Ovary (tissue), 7 donors: ENCODE measurements at regions not wholly inside any gene's neighbourhood (a gene's known extent, or its start where the extent isn't known, plus 50 kb on each side); places are given as distances from the start of the nearest gene placed in this dataset.

ENCODE experiments used
- DNase-seq, 5 donors: peaks; one replicate each; pipeline ENCODE4 v3.0.0-alpha.2; 2019 to 2020
- H3K27ac ChIP-seq, 2 donors: fragments of 200-600 bp; one replicate each; pipeline versions ENCODE4 v1.5.1 to v1.8.0; 2019 to 2022
- H3K27me3 ChIP-seq: fragments of 200-600 bp; one replicate; pipeline ENCODE4 v1.8.0; 2022
- H3K36me3 ChIP-seq: fragments of 200-600 bp; sonication (generic); one replicate; pipeline ENCODE4 v1.5.1; 2019
- H3K4me1 ChIP-seq: one replicate; pipeline ENCODE4 v1.8.1; 2013; ENCODE audit warnings: mild to moderate bottlenecking, moderate library complexity; ENCODE audit not compliant: insufficient read depth
- H3K4me3 ChIP-seq: fragments of 200-600 bp; sonication (generic); one replicate; pipeline ENCODE4 v1.5.1; 2017
- H3K9me3 ChIP-seq, 2 donors: fragments of 200-600 bp in 1 of 2; sonication (generic) in 1 of 2; one replicate each; pipeline versions ENCODE4 v1.5.1 to v1.8.1; 2013 to 2019; ENCODE audit warnings: mild to moderate bottlenecking in 1 of 2, moderate library complexity in 1 of 2
- EP300 ChIP-seq: sonication (generic); formaldehyde crosslinking; IDR thresholded peaks from one replicate; pipeline ENCODE4 v1.6.1; 2017; ENCODE audit warnings: antibody characterized with exemption
- POLR2A ChIP-seq: fragments of 450-650 bp; IDR thresholded peaks from one replicate; pipeline ENCODE4 v1.6.1; 2017; ENCODE audit warnings: antibody characterized with exemption, mild to moderate bottlenecking, moderate library complexity
- WGBS, 3 donors: extraction: QIAGEN DNeasy Blood & Tissue Kit in 1 of 3; methylation state at CpG; one replicate each; pipeline versions ENCODE4 v1.1.5 to v1.1.7; 2013 to 2017; 5-methylcytosine and 5-hydroxymethylcytosine counted together
- intact Hi-C, 4 donors: fragments of 100-400 bp; cut with DNase I; formaldehyde crosslinking; loops; one replicate each; pipeline versions ENCODE4 v1.11.0 to v1.15.1; 2022 to 2023
- TF ChIP-seq, protein P1 (sequence below), 3 donors: fragments of 450-650 bp in 2 of 3; fragments of 200-600 bp in 1 of 3; IDR thresholded peaks; one replicate each; pipeline versions ENCODE4 v1.5.1 to v1.8.0; 2016 to 2022; ENCODE audit warnings: antibody characterized with exemption in 3 of 3, mild to moderate bottlenecking in 1 of 3
- donor health status: DM: no; HTN: no; CAD: no; lungs with moderate emphysema.
- donor health status: DM: no; HTN: no; CAD: no.
- donor health status: Bipolar disorder and iron deficiency.
- donor health status: DM: no; HTN: no; CAD: no.
- donor health status: DM: yes; HTN: yes; CAD: no.

DNA sequence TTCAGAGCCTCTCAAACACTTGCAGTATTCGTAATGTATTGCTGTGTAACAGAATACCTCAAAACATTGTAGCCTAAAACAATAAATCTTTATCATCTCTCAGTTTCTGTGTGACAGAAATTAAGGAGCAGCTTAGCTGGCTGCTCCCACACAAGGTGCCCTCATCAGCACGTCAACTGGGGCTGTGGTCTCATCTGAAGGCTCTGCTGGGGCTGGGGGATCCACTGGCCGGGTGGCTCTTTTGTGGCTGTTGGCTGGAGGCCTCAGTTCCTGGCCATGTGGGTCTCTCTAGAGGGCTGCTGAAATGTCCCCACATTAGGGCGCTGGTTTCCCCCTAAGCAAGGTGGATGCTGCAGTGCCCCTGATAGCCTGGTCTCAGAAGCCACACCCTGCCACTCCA lies 113.4 kb upstream of the CIBAR2 start:
- TF ChIP-seq POLR2A (no peak), EP300 (no peak)
- TF ChIP-seq, protein P1, sequence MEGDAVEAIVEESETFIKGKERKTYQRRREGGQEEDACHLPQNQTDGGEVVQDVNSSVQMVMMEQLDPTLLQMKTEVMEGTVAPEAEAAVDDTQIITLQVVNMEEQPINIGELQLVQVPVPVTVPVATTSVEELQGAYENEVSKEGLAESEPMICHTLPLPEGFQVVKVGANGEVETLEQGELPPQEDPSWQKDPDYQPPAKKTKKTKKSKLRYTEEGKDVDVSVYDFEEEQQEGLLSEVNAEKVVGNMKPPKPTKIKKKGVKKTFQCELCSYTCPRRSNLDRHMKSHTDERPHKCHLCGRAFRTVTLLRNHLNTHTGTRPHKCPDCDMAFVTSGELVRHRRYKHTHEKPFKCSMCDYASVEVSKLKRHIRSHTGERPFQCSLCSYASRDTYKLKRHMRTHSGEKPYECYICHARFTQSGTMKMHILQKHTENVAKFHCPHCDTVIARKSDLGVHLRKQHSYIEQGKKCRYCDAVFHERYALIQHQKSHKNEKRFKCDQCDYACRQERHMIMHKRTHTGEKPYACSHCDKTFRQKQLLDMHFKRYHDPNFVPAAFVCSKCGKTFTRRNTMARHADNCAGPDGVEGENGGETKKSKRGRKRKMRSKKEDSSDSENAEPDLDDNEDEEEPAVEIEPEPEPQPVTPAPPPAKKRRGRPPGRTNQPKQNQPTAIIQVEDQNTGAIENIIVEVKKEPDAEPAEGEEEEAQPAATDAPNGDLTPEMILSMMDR (IDR thresholded peaks at IDR 0.05) = no peak
- Histone ChIP-seq H3K36me3 (no peaks in the 10 kb centered on the region), H3K4me1 (peaks cover 40% of the 10 kb centered on the region), H3K9me3 (no peaks in the 10 kb centered on the region), H3K27ac (no peak overlapping the region), H3K4me3 (no peak overlapping the region), H3K27me3 (no peaks in the 10 kb centered on the region)
- intact Hi-C loops = no loop called here
- DNase-seq = no peak
- 96 to 98% (median 98%) methylated on average over 4 of the region's 4 CpGs for WGBS, 3 donors

DNA sequence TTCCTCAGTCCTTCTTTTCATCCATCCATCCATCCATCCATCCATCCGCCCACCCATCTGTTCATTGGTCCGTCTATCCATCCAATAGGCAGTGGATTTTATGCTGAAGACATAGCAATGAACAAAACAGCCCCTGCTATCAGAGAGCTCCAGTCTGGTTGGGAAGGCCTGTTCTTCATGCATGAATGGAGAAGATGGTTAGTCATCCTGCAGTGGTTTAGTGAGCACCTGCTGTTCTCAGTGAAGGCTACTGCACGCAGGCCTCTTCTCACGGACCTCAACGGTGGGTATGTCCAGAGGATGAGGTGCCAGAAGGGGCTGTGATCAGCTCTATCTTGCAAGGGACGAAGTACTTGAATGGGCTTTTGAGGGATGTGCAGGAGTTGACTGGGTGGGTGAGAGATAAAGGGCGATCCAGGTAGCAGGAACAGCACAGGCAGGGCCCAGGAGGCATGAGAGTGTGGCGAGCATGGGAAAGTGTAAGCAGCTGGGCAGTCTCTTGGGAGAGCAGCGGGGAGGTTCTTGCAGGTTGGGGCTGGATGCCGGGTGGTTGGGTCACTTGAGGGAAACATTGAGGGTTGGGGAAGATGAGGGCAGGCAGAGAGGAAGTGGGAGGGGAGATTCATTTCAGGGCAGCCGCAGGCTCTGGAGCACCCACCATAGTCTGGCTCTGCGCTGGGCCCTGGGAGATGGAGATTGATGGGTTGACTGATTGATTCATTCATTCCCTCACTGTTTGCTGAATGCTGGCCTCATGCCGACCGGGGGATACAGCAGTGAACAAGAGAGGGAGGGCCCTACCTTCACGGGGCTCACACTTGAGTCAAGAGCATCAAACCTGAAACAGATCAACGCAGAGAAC lies 115.0 kb upstream of the CIBAR2 start:
- H3K36me3 ChIP-seq = no peaks in the 10 kb centered on the region
- DNase-seq = peak in 1 of 5 donors; percentile 14
- TF ChIP-seq, protein P1 (IDR thresholded peaks at IDR 0.05) = no peak
- TF ChIP-seq POLR2A (no peak), EP300 (no peak)
- no peaks in the 10 kb centered on the region for H3K27me3 ChIP-seq
- intact Hi-C loops = no loop called here
- no peaks in the 10 kb centered on the region for H3K9me3 ChIP-seq
- WGBS, 3 donors = 71 to 83% (median 79%) methylated on average over 16 of the region's 16 CpGs
- peak overlapping the region in 1 of 2 donors; percentile 6 for H3K27ac ChIP-seq
- H3K4me1 ChIP-seq = peaks cover 37% of the 10 kb centered on the region
- no peak overlapping the region for H3K4me3 ChIP-seq

DNA sequence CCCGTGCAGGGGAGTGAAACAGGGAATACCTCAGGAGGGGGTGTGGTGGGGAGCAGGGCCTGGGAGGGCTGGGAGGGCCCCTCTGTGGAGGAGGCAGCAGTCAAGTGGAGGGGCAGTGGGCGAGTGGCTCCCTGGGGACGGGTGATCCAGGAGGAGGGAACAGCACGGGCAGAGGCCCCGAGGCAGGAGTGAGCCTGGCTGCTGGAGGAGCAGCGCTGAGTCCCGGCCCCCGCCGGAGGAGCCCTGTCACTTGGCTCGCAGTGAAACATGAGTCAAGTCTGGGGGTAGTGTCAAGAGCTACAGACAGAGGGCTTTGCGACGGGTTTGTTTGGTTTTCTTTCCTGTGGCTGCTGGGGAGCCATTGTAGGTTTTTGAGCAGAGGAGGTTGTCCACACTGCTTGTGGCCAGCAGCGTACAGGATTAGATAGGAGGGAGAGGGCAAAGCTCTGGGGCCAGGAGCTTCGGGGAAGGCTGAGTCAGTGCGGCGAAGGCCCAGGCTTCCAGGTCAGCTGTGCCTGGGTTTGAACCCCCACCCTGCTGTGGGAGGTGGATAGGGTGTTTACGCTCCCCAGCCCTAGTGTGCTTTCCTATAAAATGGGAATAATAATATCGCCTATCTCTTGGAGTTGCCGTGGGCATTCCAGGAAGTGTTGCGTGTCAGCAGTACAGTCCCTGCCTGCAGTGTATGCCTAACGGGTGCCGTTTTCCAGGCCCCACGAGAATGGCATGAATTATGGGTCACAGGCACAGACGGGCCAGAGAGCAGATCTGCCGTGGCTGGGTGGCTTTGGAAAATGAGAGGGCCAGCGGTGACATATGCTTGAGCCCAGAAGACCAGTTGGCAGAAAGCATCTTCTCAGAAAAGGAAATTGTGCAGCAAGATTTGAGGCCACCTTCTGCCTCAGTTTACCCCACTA lies 115.9 kb upstream of the CIBAR2 start:
- intact Hi-C loops = loop anchor here in 1 of 4 donors (1.0 kb wide), 1 partner anchor 98 kb away; no protein-coding TSS in a partner anchor
- Histone ChIP-seq H3K4me3 (no peak overlapping the region), H3K4me1 (peaks cover 44% of the 10 kb centered on the region), H3K9me3 (no peaks in the 10 kb centered on the region), H3K27me3 (no peaks in the 10 kb centered on the region), H3K27ac (peak overlapping the region in 1 of 2 donors; percentile 11), H3K36me3 (no peaks in the 10 kb centered on the region)
- peak in 2 of 5 donors; percentile 39 to 53 for DNase-seq
- TF ChIP-seq POLR2A = no peak
- TF ChIP-seq, protein P1 (IDR thresholded peaks at IDR 0.05) = no peak
- no peak for TF ChIP-seq EP300
- 52 to 63% (median 57%) methylated on average over 26 of the region's 26 CpGs for WGBS, 3 donors

DNA sequence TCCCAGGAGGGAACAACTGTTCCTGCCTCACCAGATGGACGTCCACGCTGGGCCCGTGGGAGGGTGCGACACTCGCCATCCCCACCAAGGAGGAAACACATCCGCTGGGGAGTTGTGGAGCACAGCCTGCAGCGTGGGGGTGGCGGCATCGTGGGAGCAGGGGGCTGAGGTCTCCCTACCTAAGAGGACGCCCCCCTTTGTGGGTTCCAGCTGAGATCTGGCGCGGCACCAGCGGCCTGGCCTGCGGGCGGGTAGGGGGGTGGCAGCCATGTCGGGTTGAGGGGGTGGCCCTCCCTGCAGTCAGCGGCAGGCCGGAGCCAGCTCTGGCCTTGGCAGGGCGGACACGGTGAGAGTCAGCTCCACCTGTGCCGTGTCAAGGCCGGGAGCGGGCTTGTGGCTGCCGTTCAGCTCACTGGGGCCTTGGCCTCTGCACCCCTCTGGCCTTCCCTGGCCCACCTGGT lies 116.7 kb upstream of the CIBAR2 start:
- H3K27ac ChIP-seq = peak overlapping the region in 1 of 2 donors; percentile 10
- no peaks in the 10 kb centered on the region for H3K27me3 ChIP-seq
- WGBS, 3 donors = 46 to 70% (median 49%) methylated on average over 8 to 24 of the region's 24 CpGs
- peak in 1 of 5 donors; percentile 61 for DNase-seq
- H3K36me3 ChIP-seq = no peaks in the 10 kb centered on the region
- H3K9me3 ChIP-seq = no peaks in the 10 kb centered on the region
- intact Hi-C loops = loop anchor here in 1 of 4 donors (1.0 kb wide), 1 partner anchor 99 kb away; no protein-coding TSS in a partner anchor
- no peak overlapping the region for H3K4me3 ChIP-seq
- H3K4me1 ChIP-seq = peaks cover 45% of the 10 kb centered on the region
- TF ChIP-seq EP300 (no peak), POLR2A (no peak)
- TF ChIP-seq, protein P1 (IDR thresholded peaks at IDR 0.05) = no peak
